HFFc6 (cell line): ENCODE measurements at regions not wholly inside any gene's neighbourhood (a gene's known extent, or its start where the extent isn't known, plus 50 kb on each side); places are given as distances from the start of the nearest gene placed in this dataset.

Experiments
- DNase-seq: peaks from one replicate; pipeline ENCODE4 v3.0.0-alpha.2; 2018
- H3K27ac Mint-ChIP-seq: 2 replicates; pipeline ENCODE4 v1.8.0; 2020; ENCODE audit warnings: mild to moderate bottlenecking, mixed read lengths
- H3K27me3 Mint-ChIP-seq: 2 replicates; pipeline ENCODE4 v1.8.0; 2021; ENCODE audit warnings: mild to moderate bottlenecking, moderate library complexity, mixed read lengths; ENCODE audit not compliant: insufficient read depth
- H3K36me3 Mint-ChIP-seq: 2 replicates; pipeline ENCODE4 v1.8.0; 2021; ENCODE audit warnings: low read depth, mixed read lengths
- H3K4me1 Mint-ChIP-seq: 2 replicates; pipeline ENCODE4 v1.8.0; 2020; ENCODE audit warnings: low read depth, mixed read lengths
- H3K4me3 Mint-ChIP-seq: 2 replicates; pipeline ENCODE4 v1.8.0; 2020; ENCODE audit warnings: mild to moderate bottlenecking, moderate library complexity, mixed read lengths
- H3K9me3 Mint-ChIP-seq: 2 replicates; pipeline ENCODE4 v1.8.0; 2020; ENCODE audit warnings: mild to moderate bottlenecking, mixed read lengths
- CTCF ChIP-seq: fragments of 200-600 bp; sonication (generic); IDR thresholded peaks from 2 replicates; pipeline ENCODE4 v1.5.0; 2021; ENCODE audit warnings: antibody characterized with exemption, mild to moderate bottlenecking

- no peak for TF ChIP-seq CTCF
- DNase-seq = no peak
- no peak overlapping the region for H3K27ac Mint-ChIP-seq
- no peaks in the 10 kb centered on the region for H3K36me3 Mint-ChIP-seq
- H3K4me1 Mint-ChIP-seq = no peaks in the 10 kb centered on the region
- no peak overlapping the region for H3K4me3 Mint-ChIP-seq
- peaks cover 4% of the 10 kb centered on the region for H3K9me3 Mint-ChIP-seq
- no peaks in the 10 kb centered on the region for H3K27me3 Mint-ChIP-seq
Measured at GRCh38 chr14:28603606-28604005, 163.0 kb upstream of the FOXG1 start.

- H3K27me3 Mint-ChIP-seq = no peaks in the 10 kb centered on the region
- H3K9me3 Mint-ChIP-seq = peaks cover 4% of the 10 kb centered on the region
- no peak overlapping the region for H3K4me3 Mint-ChIP-seq
- no peak for DNase-seq
- TF ChIP-seq CTCF = no peak
- no peaks in the 10 kb centered on the region for H3K4me1 Mint-ChIP-seq
- no peak overlapping the region for H3K27ac Mint-ChIP-seq
- no peaks in the 10 kb centered on the region for H3K36me3 Mint-ChIP-seq
Measured at GRCh38 chr14:28607661-28608060, 158.9 kb upstream of the FOXG1 start.

- no peaks in the 10 kb centered on the region for H3K36me3 Mint-ChIP-seq
Measured at GRCh38 chr14:28608443-28608842, 158.1 kb upstream of the FOXG1 start.

GRCh38 chr14:28608851-28609828, 157.4 kb upstream of the FOXG1 start:
- Mint-ChIP-seq H3K4me1 (no peaks in the 10 kb centered on the region), H3K27me3 (no peaks in the 10 kb centered on the region), H3K36me3 (no peaks in the 10 kb centered on the region), H3K27ac (no peak overlapping the region), H3K9me3 (no peaks in the 10 kb centered on the region), H3K4me3 (no peak overlapping the region)
- peak; percentile 13 for DNase-seq
- TF ChIP-seq CTCF = peak; percentile 78

More at GRCh38 chr14:28608443-28608842, 158.1 kb upstream of the FOXG1 start:
- H3K27ac Mint-ChIP-seq = no peak overlapping the region
- no peaks in the 10 kb centered on the region for H3K27me3 Mint-ChIP-seq
- DNase-seq = no peak
- no peak overlapping the region for H3K4me3 Mint-ChIP-seq
- H3K9me3 Mint-ChIP-seq = no peaks in the 10 kb centered on the region; the same call in 1 of the 2 replicates
- no peaks in the 10 kb centered on the region for H3K4me1 Mint-ChIP-seq
- no peak for TF ChIP-seq CTCF

- Mint-ChIP-seq H3K27me3 (no peaks in the 10 kb centered on the region), H3K4me1 (no peaks in the 10 kb centered on the region), H3K9me3 (peaks cover 12% of the 10 kb centered on the region), H3K27ac (no peak overlapping the region), H3K4me3 (no peak overlapping the region), H3K36me3 (no peaks in the 10 kb centered on the region)
- no peak for DNase-seq
- TF ChIP-seq CTCF = no peak
Measured at GRCh38 chr14:28612414-28612813, 154.2 kb upstream of the FOXG1 start.
